ENCODE measurements at regions not wholly inside any gene's neighbourhood (a gene's known extent, or its start where the extent isn't known, plus 50 kb on each side); places are given as distances from the start of the nearest gene placed in this dataset.
"Not testable (repeated sequence)": the region's sequence is repeated elsewhere in the genome, so short reads cannot be mapped to it uniquely, and the experiment has no call there.

GRCh38 chr17:30594953-30595371 lies 117.8 kb downstream of the GOSR1 start:
- H2AFZ ChIP-seq (ENCODE audit: low read length, unreplicated experiment); H3K4me1 ChIP-seq (ENCODE audit: control insufficient read depth, insufficient read depth, low read length, unreplicated experiment); H3K27me3 ChIP-seq (ENCODE audit: insufficient read depth, low read length); H3K4me3 ChIP-seq (ENCODE audit: low read depth, low read length); H3K27ac ChIP-seq (ENCODE audit: low read depth, low read length); H3K36me3 ChIP-seq (ENCODE audit: insufficient read depth, low read length); H3K79me2 ChIP-seq (ENCODE audit: control insufficient read depth, insufficient read depth, low read length, unreplicated experiment): not testable (repeated sequence)

- no peak overlapping the region for H3K27ac ChIP-seq (ENCODE audit: low read depth, low read length)
- H3K4me3 ChIP-seq (ENCODE audit: low read depth, low read length) = no peak overlapping the region
- H3K4me1 ChIP-seq (ENCODE audit: control insufficient read depth, insufficient read depth, low read length, unreplicated experiment) = no peaks in the 10 kb centered on the region
- H3K79me2 ChIP-seq (ENCODE audit: control insufficient read depth, insufficient read depth, low read length, unreplicated experiment) = no peaks in the 10 kb centered on the region
- no peak overlapping the region for H2AFZ ChIP-seq (ENCODE audit: low read length, unreplicated experiment)
- H3K36me3 ChIP-seq (ENCODE audit: insufficient read depth, low read length) = no peaks in the 10 kb centered on the region
- H3K27me3 ChIP-seq (ENCODE audit: insufficient read depth, low read length) = no peaks in the 10 kb centered on the region
Measured at GRCh38 chr17:30594223-30594952, 117.2 kb downstream of the GOSR1 start.

- Histone ChIP-seq H3K27ac (ENCODE audit: low read depth, low read length) (no peak overlapping the region), H3K36me3 (ENCODE audit: insufficient read depth, low read length) (no peaks in the 10 kb centered on the region), H2AFZ (ENCODE audit: low read length, unreplicated experiment) (no peak overlapping the region), H3K4me1 (ENCODE audit: control insufficient read depth, insufficient read depth, low read length, unreplicated experiment) (peaks cover 5% of the 10 kb centered on the region), H3K79me2 (ENCODE audit: control insufficient read depth, insufficient read depth, low read length, unreplicated experiment) (no peaks in the 10 kb centered on the region), H3K27me3 (ENCODE audit: insufficient read depth, low read length) (no peaks in the 10 kb centered on the region), H3K4me3 (ENCODE audit: low read depth, low read length) (no peak overlapping the region)
Measured at GRCh38 chr17:30590081-30590733, 113.0 kb downstream of the GOSR1 start.

GRCh38 chr17:30589431-30589830 lies 112.2 kb downstream of the GOSR1 start:
- Histone ChIP-seq H3K4me1 (ENCODE audit: control insufficient read depth, insufficient read depth, low read length, unreplicated experiment) (peaks cover 5% of the 10 kb centered on the region), H3K36me3 (ENCODE audit: insufficient read depth, low read length) (no peaks in the 10 kb centered on the region), H2AFZ (ENCODE audit: low read length, unreplicated experiment) (no peak overlapping the region), H3K27me3 (ENCODE audit: insufficient read depth, low read length) (no peaks in the 10 kb centered on the region), H3K4me3 (ENCODE audit: low read depth, low read length) (no peak overlapping the region), H3K27ac (ENCODE audit: low read depth, low read length) (no peak overlapping the region), H3K79me2 (ENCODE audit: control insufficient read depth, insufficient read depth, low read length, unreplicated experiment) (no peaks in the 10 kb centered on the region)

GRCh38 chr17:30588798-30589247 lies 111.6 kb downstream of the GOSR1 start:
- no peak overlapping the region for H3K4me3 ChIP-seq (ENCODE audit: low read depth, low read length)
- H3K36me3 ChIP-seq (ENCODE audit: insufficient read depth, low read length) = no peaks in the 10 kb centered on the region
- no peaks in the 10 kb centered on the region for H3K79me2 ChIP-seq (ENCODE audit: control insufficient read depth, insufficient read depth, low read length, unreplicated experiment)
- H3K27me3 ChIP-seq (ENCODE audit: insufficient read depth, low read length) = no peaks in the 10 kb centered on the region
- H3K4me1 ChIP-seq (ENCODE audit: control insufficient read depth, insufficient read depth, low read length, unreplicated experiment) = peaks cover 5% of the 10 kb centered on the region
- H2AFZ ChIP-seq (ENCODE audit: low read length, unreplicated experiment) = no peak overlapping the region
- H3K27ac ChIP-seq (ENCODE audit: low read depth, low read length) = no peak overlapping the region

DNA sequence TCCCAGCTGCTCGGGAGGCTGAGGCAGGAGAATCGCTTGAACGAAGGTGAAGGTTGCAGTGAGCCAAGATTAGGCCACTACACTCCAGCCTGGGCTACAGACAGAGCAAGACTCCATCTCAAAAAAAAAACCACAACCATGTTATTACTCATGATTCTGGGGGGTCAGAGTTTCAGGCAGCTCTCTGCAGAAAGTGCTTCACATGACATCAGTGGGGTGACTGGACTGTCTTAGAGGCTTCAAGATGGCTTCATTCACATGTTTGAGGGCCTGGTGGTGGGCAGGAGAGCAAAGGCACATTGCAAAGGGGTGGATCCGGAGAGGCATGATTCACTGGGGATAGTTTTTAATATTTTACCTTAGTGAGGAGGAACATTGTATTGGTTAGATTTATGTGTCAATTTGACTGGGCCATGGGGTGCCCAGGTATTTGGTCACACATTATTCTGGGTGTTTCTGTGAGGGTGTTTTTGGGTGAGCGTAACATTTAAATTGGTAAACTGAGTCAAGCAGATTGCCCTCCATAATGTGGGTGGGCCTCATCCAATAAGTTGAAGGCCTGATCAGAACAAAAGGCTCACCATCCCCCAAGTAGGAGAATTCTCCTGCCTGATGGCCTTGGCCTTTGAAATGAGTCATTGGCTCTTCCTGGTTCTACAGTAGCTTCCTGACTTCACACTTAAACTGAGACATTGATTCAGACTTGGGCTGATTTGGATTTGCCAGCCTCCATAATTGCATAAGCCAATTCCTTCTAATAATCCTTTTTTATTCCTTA lies 109.8 kb downstream of the GOSR1 start:
- no peak overlapping the region for H2AFZ ChIP-seq (ENCODE audit: low read length, unreplicated experiment)
- H3K27me3 ChIP-seq (ENCODE audit: insufficient read depth, low read length) = no peaks in the 10 kb centered on the region
- no peaks in the 10 kb centered on the region for H3K79me2 ChIP-seq (ENCODE audit: control insufficient read depth, insufficient read depth, low read length, unreplicated experiment)
- no peak overlapping the region for H3K4me3 ChIP-seq (ENCODE audit: low read depth, low read length)
- H3K36me3 ChIP-seq (ENCODE audit: insufficient read depth, low read length) = no peaks in the 10 kb centered on the region
- peaks cover 5% of the 10 kb centered on the region for H3K4me1 ChIP-seq (ENCODE audit: control insufficient read depth, insufficient read depth, low read length, unreplicated experiment)
- H3K27ac ChIP-seq (ENCODE audit: low read depth, low read length) = no peak overlapping the region; the same call in 1 of the 2 replicates

DNA sequence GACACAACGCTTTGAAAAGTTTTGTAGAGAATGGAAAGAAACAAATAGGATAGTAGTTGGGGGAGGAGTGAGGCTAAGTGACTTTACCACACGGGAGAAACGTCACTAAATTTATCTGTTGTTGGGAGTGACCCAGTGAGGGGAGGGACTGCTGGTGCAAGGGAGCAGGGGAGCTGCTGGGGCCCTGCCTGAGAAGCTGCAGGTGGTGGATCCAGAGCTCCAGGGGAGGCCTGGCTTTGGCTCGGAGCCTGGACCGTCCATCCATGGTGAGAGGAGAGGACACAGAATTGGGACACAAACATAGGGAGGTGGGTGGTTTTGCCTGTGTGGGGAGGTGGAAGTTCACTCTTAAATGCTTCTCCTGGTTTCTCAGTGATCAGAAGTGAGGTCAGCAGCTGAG lies 107.6 kb downstream of the GOSR1 start:
- no peaks in the 10 kb centered on the region for H3K27me3 ChIP-seq (ENCODE audit: insufficient read depth, low read length)
- peaks cover 7% of the 10 kb centered on the region for H3K4me1 ChIP-seq (ENCODE audit: control insufficient read depth, insufficient read depth, low read length, unreplicated experiment)
- H3K27ac ChIP-seq (ENCODE audit: low read depth, low read length) = no peak overlapping the region
- no peaks in the 10 kb centered on the region for H3K79me2 ChIP-seq (ENCODE audit: control insufficient read depth, insufficient read depth, low read length, unreplicated experiment)
- H3K4me3 ChIP-seq (ENCODE audit: low read depth, low read length) = no peak overlapping the region
- no peaks in the 10 kb centered on the region for H3K36me3 ChIP-seq (ENCODE audit: insufficient read depth, low read length)
- H2AFZ ChIP-seq (ENCODE audit: low read length, unreplicated experiment) = no peak overlapping the region

- Histone ChIP-seq H3K36me3 (ENCODE audit: insufficient read depth, low read length) (no peaks in the 10 kb centered on the region), H3K27me3 (ENCODE audit: insufficient read depth, low read length) (no peaks in the 10 kb centered on the region), H3K4me3 (ENCODE audit: low read depth, low read length) (no peak overlapping the region), H3K4me1 (ENCODE audit: control insufficient read depth, insufficient read depth, low read length, unreplicated experiment) (peaks cover 6% of the 10 kb centered on the region), H2AFZ (ENCODE audit: low read length, unreplicated experiment) (no peak overlapping the region), H3K27ac (ENCODE audit: low read depth, low read length) (no peak overlapping the region), H3K79me2 (ENCODE audit: control insufficient read depth, insufficient read depth, low read length, unreplicated experiment) (no peaks in the 10 kb centered on the region)
Measured at GRCh38 chr17:30580916-30581315, 103.7 kb downstream of the GOSR1 start.

DNA sequence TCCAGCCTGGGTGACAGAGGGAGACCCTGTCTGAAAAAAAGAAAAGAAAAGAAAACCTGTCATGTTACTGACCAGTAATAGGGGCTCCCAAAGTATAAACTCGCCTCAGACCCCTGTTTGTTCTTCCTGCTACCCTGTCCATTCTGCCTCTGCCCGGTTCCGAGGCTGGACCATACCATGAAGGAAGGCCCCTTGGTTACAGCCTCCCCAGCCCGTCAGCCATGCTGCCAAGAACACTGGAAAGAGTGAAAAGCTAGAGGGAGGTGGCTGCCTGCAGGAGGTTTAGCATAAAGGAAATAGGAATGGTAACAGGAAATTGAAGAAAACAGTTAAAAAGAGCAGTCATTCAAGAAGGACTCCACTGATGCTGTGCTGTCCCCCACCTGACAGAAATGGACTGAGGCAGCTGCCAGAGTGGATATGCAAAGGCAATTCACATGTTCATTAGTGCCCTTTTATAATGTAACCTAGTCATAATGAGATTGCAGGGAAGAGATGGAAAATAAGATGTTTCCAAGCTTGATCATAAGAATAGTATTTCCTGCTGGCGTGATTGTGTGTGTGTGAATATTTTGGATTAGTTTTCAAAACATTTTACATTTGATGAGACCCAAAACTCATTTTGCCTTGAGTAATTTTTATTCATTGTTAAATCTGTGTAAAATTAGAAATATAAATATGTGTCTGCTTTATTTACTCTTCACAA lies 102.6 kb downstream of the GOSR1 start:
- no peak overlapping the region for H3K4me3 ChIP-seq (ENCODE audit: low read depth, low read length)
- no peaks in the 10 kb centered on the region for H3K27me3 ChIP-seq (ENCODE audit: insufficient read depth, low read length)
- H3K79me2 ChIP-seq (ENCODE audit: control insufficient read depth, insufficient read depth, low read length, unreplicated experiment) = no peaks in the 10 kb centered on the region
- H3K4me1 ChIP-seq (ENCODE audit: control insufficient read depth, insufficient read depth, low read length, unreplicated experiment) = peaks cover 6% of the 10 kb centered on the region
- no peaks in the 10 kb centered on the region for H3K36me3 ChIP-seq (ENCODE audit: insufficient read depth, low read length)
- no peak overlapping the region for H3K27ac ChIP-seq (ENCODE audit: low read depth, low read length)
- H2AFZ ChIP-seq (ENCODE audit: low read length, unreplicated experiment) = no peak overlapping the region

GRCh38 chr17:30578015-30578717 lies 101.0 kb downstream of the GOSR1 start:
- H2AFZ ChIP-seq (ENCODE audit: low read length, unreplicated experiment); H3K4me1 ChIP-seq (ENCODE audit: control insufficient read depth, insufficient read depth, low read length, unreplicated experiment); H3K27me3 ChIP-seq (ENCODE audit: insufficient read depth, low read length): not testable (repeated sequence)

More at GRCh38 chr17:30578015-30578717, 101.0 kb downstream of the GOSR1 start:
- H3K27ac ChIP-seq (ENCODE audit: low read depth, low read length); H3K4me3 ChIP-seq (ENCODE audit: low read depth, low read length); H3K36me3 ChIP-seq (ENCODE audit: insufficient read depth, low read length); H3K79me2 ChIP-seq (ENCODE audit: control insufficient read depth, insufficient read depth, low read length, unreplicated experiment): not testable (repeated sequence)
